GM18873 (cell line): ENCODE measurements at regions not wholly inside any gene's neighbourhood (a gene's known extent, or its start where the extent isn't known, plus 50 kb on each side); places are given as distances from the start of the nearest gene placed in this dataset.

ENCODE experiments used
- ATAC-seq: cut with Tn5 transposase; IDR thresholded peaks from one replicate; pipeline ENCODE4 v1.9.1; 2021; ENCODE audit warnings: mild to moderate bottlenecking, moderate library complexity, moderate number of reproducible peaks; ENCODE audit not compliant: unreplicated experiment, low FRiP score

GRCh38 chr5:8135742-8136141 lies 266.8 kb downstream of the MTRR start:
- ATAC-seq: no peak

GRCh38 chr5:8136271-8136670 lies 267.3 kb downstream of the MTRR start:
- ATAC-seq: no peak

GRCh38 chr5:8137941-8138550 lies 269.1 kb downstream of the MTRR start:
- no peak for ATAC-seq

DNA sequence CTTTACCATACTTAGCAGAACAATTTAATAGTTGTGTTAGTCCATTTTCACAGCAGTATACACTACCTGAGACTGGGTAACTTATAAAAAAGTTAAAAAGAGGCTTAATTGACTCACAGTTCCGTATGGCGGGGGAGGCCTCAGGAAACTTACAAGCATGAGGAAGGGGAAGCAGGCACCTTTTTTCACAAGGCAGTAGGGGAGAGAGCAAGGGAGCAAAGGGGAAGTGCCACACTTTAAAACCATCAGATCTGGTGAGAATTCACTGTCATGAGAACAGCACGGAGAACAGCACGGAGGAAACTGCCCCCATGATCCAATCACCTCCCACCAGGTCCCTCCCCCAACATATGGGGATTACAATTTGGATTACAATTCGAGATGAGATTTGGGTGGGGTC lies 269.9 kb downstream of the MTRR start:
- no peak for ATAC-seq

DNA sequence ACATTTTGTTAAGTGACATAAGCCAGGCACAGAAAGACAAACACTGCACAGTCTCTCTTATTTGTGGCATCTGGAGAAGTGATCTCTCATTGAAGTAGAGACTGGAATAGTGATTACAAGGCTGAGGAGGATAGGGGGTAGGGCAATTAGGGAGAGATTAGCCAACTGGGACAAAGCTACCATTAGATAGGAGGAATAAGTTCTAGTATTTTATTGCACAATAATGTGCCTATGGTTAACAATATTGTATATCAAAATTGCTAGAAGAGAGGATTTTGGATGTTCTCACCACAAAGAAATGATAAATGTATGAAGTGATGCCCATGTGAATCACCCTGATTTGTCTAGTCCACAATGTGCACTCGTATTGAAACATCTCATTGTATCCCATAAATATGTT lies 281.8 kb downstream of the MTRR start:
- no peak for ATAC-seq

GRCh38 chr5:8156706-8157105 lies 287.8 kb downstream of the MTRR start:
- ATAC-seq: no peak

- ATAC-seq: no peak
Observed at GRCh38 chr5:8157320-8157822, 288.4 kb downstream of the MTRR start.

GRCh38 chr5:8176101-8176693 lies 307.2 kb downstream of the MTRR start:
- ATAC-seq: no peak

DNA sequence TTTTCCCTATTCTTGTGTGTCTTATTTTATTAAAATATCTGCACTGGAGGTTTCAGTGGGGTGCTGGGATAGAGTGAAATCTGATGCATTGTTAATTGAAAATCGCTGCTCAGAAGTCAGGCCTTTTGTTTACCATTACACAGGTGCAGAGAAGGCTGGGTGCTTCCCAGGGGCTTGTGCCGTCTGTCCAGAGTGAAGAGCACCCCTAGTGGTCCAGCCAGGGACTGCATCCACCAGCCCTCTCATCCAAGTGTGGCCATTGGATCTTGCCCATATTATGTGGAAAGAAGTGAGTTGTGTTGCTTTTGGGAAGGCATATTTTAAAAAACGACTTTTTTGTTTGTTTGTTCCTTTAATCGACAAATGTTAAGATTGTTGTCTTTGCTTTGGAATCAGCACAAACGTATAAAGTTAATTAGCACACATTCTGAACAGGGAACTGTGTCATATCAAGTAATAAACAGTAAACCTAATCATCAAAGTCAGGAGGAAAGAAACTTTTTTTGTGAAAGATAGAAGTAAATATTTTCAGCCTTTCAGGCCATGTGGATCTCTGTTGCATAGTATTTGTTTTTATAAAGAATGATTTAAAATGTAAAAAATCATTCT lies 315.6 kb downstream of the MTRR start:
- peak; percentile 82 for ATAC-seq

GRCh38 chr5:8185852-8186251 lies 316.9 kb downstream of the MTRR start:
- no peak for ATAC-seq

GRCh38 chr5:8188874-8189565 lies 320.1 kb downstream of the MTRR start:
- ATAC-seq: no peak

DNA sequence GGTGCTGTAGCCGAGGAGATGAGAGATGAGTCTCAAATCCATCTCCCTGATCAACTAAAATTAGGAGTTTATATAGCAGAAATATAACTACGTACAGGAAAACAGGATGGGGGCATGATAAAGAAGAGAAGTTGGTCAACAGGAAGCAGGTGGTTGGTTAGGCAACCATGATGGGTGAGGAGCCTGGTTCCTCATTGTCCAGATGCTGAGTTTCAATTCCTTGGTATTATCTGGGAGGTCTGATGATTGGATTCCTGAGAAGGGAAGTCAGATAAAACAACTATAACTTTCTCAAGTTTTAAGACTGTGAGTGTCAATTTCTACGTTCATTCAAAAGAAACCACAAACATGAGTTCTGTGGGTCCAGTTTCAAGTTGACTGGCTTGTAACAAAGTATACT lies 323.9 kb downstream of the MTRR start:
- ATAC-seq: no peak

DNA sequence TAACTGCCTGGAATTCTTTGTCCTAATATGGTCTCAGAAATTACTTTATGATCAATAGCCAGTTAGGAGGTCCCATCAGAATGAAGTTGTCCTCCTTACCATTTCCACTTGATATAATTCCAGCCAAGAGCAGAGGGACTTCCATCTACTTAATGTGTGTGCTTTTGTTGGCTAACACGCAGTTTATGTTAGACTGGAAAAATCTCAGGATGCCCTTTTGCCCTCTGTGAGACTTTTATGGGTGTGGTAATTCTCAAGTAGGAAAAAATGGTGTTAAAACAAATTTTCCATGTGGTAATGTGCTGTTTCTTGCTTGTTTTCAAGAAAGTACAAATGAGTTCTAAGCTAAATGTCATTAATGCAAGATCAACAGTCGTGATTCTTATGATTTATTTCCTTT lies 327.1 kb downstream of the MTRR start:
- no peak for ATAC-seq

GRCh38 chr5:8208307-8208706 lies 339.4 kb downstream of the MTRR start:
- ATAC-seq: no peak

GRCh38 chr5:8209500-8209899 lies 340.6 kb downstream of the MTRR start:
- ATAC-seq: no peak

- ATAC-seq: no peak
Observed at GRCh38 chr5:8213701-8214240, 344.8 kb downstream of the MTRR start.

DNA sequence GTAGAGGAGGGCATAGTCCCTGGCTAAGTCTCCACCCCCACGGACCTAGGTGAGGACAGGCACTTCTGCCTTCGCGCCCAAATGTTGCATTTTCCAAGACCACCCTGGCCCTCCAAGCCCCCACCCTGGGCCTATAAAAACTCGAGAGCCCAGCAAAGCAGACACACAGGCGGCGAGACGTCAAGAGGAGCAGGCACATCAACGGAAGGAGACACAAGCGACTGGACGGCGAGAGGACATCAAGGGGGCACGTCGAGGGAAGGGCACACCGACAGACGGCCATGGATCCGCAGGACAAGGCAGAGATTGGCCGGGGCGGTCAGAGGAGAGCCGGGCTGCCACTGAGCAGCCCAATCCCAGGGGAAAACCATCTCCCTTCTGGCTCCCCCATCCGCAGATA lies 348.0 kb downstream of the MTRR start:
- ATAC-seq: no peak

- no peak for ATAC-seq
Observed at GRCh38 chr5:8226148-8226547, 357.2 kb downstream of the MTRR start.

- ATAC-seq: no peak
Observed at GRCh38 chr5:8227112-8227511, 358.2 kb downstream of the MTRR start.

DNA sequence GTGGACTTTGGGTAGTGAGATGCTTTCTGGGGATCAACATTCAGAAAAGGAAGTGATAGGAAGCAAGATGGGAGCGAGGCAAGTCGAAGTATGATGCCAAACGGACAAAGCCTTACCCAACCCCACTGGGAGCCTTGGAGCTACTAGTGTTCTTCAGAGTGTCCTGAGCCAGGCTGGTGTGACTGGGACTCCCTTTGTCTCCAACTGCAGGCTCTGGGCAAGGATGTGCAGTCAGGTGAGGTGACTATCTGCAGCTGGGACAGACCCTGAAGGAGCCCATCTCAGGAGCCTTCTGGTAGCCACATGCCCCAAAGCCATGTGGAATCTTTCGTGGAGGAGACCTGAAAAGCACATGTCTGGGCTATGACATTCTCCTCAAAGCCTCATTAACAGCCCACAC lies 360.6 kb downstream of the MTRR start:
- ATAC-seq: no peak

- no peak for ATAC-seq
Observed at GRCh38 chr5:8230868-8231267, 361.9 kb downstream of the MTRR start.
